B cell (primary cell): ENCODE measurements at regions not wholly inside any gene's neighbourhood (a gene's known extent, or its start where the extent isn't known, plus 50 kb on each side); places are given as distances from the start of the nearest gene placed in this dataset.

Experiments
- ATAC-seq: fragments of 200-7000 bp; cut with Tn5 transposase; one replicate; pipeline ENCODE4 v1.10.0; 2021; ENCODE audit warnings: low read depth, mild to moderate bottlenecking, moderate number of reproducible peaks, moderate library complexity
- CTCF ChIA-PET: fragments of 350-600 bp; sonication (Branson Sonifier 250); formaldehyde crosslinking; loops from one replicate; lab custom pipeline; 2021; ENCODE audit warnings: antibody characterized with exemption, inconsistent platforms; lab: Charles Lee
- POLR2A ChIA-PET: fragments of 350-600 bp; sonication (Branson Sonifier 250); formaldehyde crosslinking; loops from one replicate; lab custom pipeline; 2021; ENCODE audit warnings: antibody characterized with exemption; lab: Charles Lee
- DNase-seq: peaks from one replicate; pipeline ENCODE4 v3.0.0; 2013
- H2AFZ ChIP-seq: 2 replicates; pipeline ENCODE4 v1.6.1; 2012; ENCODE audit warnings: mild to moderate bottlenecking, low read depth, low read length; ENCODE audit not compliant: insufficient read depth, poor library complexity, severe bottlenecking
- H3K27ac ChIP-seq, 2 donors: 1 replicate in 1 of 2; 2 replicates in 1 of 2; pipeline ENCODE4 v1.5.1; 2012 to 2013; ENCODE audit warnings: low read length in 2 of 2, mild to moderate bottlenecking in 2 of 2, moderate library complexity in 1 of 2
- H3K27me3 ChIP-seq, 4 experiments: fragments of 200-600 bp in 1 of 4; sonication (generic) in 1 of 4; replicated peaks in 1 of 4; 1 replicate in 2 of 4; 2 replicates in 2 of 4; pipeline versions ENCODE4 v1.6.1 to v1.7.0; 2013 to 2016; ENCODE audit warnings: low read length in 3 of 4, mild to moderate bottlenecking in 2 of 4, mixed read lengths in 1 of 4, moderate library complexity in 1 of 4; ENCODE audit not compliant: insufficient read depth in 4 of 4, control insufficient read depth in 3 of 4; ENCODE audit errors: control extremely low read depth in 1 of 4
- H3K36me3 ChIP-seq, 2 experiments: replicated peaks in 1 of 2; 1 replicate in 1 of 2; 2 replicates in 1 of 2; pipeline versions ENCODE4 v1.6.1 to v1.7.1; 2013; ENCODE audit warnings: low read length in 1 of 2; ENCODE audit not compliant: insufficient read depth in 2 of 2, control insufficient read depth in 1 of 2; ENCODE audit errors: control extremely low read depth in 1 of 2, extremely low read depth in 1 of 2
- H3K4me1 ChIP-seq, 2 donors: fragments of 200-600 bp in 1 of 2; sonication (generic) in 1 of 2; 1 replicate in 1 of 2; 2 replicates in 1 of 2; pipeline versions ENCODE4 v1.5.1 to v1.6.1; 2013 to 2017; ENCODE audit warnings: low read length in 2 of 2; ENCODE audit not compliant: control insufficient read depth in 2 of 2, insufficient read depth in 2 of 2
- H3K4me2 ChIP-seq: replicated peaks from 2 replicates; pipeline ENCODE3; 2012; ENCODE audit warnings: mild to moderate bottlenecking, low read depth, low read length; ENCODE audit not compliant: poor library complexity, severe bottlenecking
- H3K4me3 ChIP-seq, 5 experiments: fragments of 200-600 bp in 1 of 5; sonication (generic) in 1 of 5; 1 replicate in 3 of 5; 2 replicates in 2 of 5; pipeline versions ENCODE4 v1.5.1 to v1.7.0; 2011 to 2016; ENCODE audit warnings: low read length in 4 of 5, mild to moderate bottlenecking in 4 of 5, low read depth in 2 of 5, control low read depth in 1 of 5, moderate library complexity in 1 of 5; ENCODE audit not compliant: insufficient read depth in 1 of 5; ENCODE audit errors: control extremely low read depth in 1 of 5, extremely low read depth in 1 of 5
- H3K79me2 ChIP-seq: fragments of 200-600 bp; sonication (generic); one replicate; pipeline ENCODE4 v1.6.0; 2016; ENCODE audit warnings: low read length; ENCODE audit not compliant: control insufficient read depth, insufficient read depth
- H3K9ac ChIP-seq: fragments of 200-600 bp; sonication (generic); 2 replicates; pipeline ENCODE4 v1.6.1; 2017; ENCODE audit warnings: mild to moderate bottlenecking, low read length, moderate library complexity
- H3K9me3 ChIP-seq, 3 donors: one replicate each; pipeline versions ENCODE4 v1.6.1 to v1.7.1; 2013; ENCODE audit warnings: low read length in 2 of 3; ENCODE audit not compliant: control insufficient read depth in 2 of 3, insufficient read depth in 1 of 3; ENCODE audit errors: control extremely low read depth in 1 of 3
- H4K20me1 ChIP-seq: 2 replicates; pipeline ENCODE4 v1.6.0; 2012; ENCODE audit warnings: mild to moderate bottlenecking, low read length; ENCODE audit not compliant: insufficient read depth, control insufficient read depth, poor library complexity, severe bottlenecking
- H3K27ac Mint-ChIP-seq: one replicate; pipeline ENCODE4 v1.8.0; 2021; ENCODE audit warnings: mixed read lengths
- H3K27me3 Mint-ChIP-seq: one replicate; pipeline ENCODE4 v1.8.0; 2021; ENCODE audit warnings: mixed read lengths
- H3K4me1 Mint-ChIP-seq: one replicate; pipeline ENCODE4 v1.8.0; 2021; ENCODE audit warnings: mixed read lengths
- H3K4me3 Mint-ChIP-seq: one replicate; pipeline ENCODE4 v1.8.0; 2021; ENCODE audit warnings: mixed read lengths
- H3K9me3 Mint-ChIP-seq: one replicate; pipeline ENCODE4 v1.8.0; 2022; ENCODE audit warnings: mixed read lengths; ENCODE audit not compliant: insufficient read depth
- EZH2 ChIP-seq: IDR thresholded peaks from 2 replicates; pipeline ENCODE4 v1.6.1; 2012; ENCODE audit warnings: borderline replicate concordance, low read depth, mild to moderate bottlenecking, moderate library complexity, low read length; ENCODE audit not compliant: insufficient read depth, poor library complexity, severe bottlenecking
- WGBS: methylation state at CpG from one replicate; pipeline ENCODE4 v1.1.5; 2013; ENCODE audit warnings: missing lambda C conversion rate; ENCODE audit not compliant: insufficient coverage; 5-methylcytosine and 5-hydroxymethylcytosine counted together
- intact Hi-C: fragments of 100-400 bp; cut with micrococcal nuclease; formaldehyde crosslinking; loops from one replicate; pipeline ENCODE4 v1.10.0; 2022
- TF ChIP-seq, protein P1 (sequence below): fragments of 200-600 bp; IDR thresholded peaks from one replicate; pipeline ENCODE4 v1.8.0; 2022; ENCODE audit warnings: antibody characterized with exemption, mild to moderate bottlenecking

DNA sequence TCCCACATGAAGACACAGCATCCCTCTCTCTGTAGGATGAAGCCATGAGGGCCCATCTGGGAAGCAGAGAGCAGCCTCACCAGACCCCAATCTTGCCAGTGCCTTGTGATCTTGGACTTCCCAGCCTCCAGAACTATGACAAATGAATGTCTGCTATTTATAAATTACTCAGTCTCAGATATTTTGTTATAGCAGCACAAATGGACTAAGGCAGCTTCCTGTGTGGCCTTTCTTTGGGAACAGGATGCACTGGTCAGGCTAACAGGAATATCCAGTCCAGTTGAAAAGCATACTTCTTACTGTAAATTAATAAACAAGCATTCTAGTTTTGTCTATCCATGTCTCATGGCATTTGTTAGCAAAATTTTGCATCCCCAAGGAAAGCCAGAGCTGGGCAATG lies 134.1 kb upstream of the ETV3 start:
- Histone ChIP-seq H3K4me1 (peaks cover 38 to 53% of the 10 kb centered on the region in 2 donors), H3K4me3 (no peak overlapping the region), H3K9ac (no peak overlapping the region), H3K27me3 (peaks cover 0 to 7% (median 3%) of the 10 kb centered on the region in 4 experiments), H3K36me3 (no peaks in the 10 kb centered on the region), H3K79me2 (no peaks in the 10 kb centered on the region), H4K20me1 (no peaks in the 10 kb centered on the region), H3K9me3 (peaks cover 0 to 3% (median 0%) of the 10 kb centered on the region in 3 donors), H3K27ac (no peak overlapping the region), H3K4me2 (peak overlapping the region; percentile 43), H2AFZ (no peak overlapping the region)
- Mint-ChIP-seq H3K4me3 (no peak overlapping the region), H3K27ac (no peak overlapping the region), H3K4me1 (peaks cover 33% of the 10 kb centered on the region), H3K27me3 (no peaks in the 10 kb centered on the region), H3K9me3 (no peaks in the 10 kb centered on the region)
- POLR2A ChIA-PET: no interaction called here
- intact Hi-C loops: no loop called here
- ATAC-seq (no peak), DNase-seq (no peak)
- CTCF ChIA-PET: no interaction called here
- TF ChIP-seq, protein P1, sequence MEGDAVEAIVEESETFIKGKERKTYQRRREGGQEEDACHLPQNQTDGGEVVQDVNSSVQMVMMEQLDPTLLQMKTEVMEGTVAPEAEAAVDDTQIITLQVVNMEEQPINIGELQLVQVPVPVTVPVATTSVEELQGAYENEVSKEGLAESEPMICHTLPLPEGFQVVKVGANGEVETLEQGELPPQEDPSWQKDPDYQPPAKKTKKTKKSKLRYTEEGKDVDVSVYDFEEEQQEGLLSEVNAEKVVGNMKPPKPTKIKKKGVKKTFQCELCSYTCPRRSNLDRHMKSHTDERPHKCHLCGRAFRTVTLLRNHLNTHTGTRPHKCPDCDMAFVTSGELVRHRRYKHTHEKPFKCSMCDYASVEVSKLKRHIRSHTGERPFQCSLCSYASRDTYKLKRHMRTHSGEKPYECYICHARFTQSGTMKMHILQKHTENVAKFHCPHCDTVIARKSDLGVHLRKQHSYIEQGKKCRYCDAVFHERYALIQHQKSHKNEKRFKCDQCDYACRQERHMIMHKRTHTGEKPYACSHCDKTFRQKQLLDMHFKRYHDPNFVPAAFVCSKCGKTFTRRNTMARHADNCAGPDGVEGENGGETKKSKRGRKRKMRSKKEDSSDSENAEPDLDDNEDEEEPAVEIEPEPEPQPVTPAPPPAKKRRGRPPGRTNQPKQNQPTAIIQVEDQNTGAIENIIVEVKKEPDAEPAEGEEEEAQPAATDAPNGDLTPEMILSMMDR: no peak
- TF ChIP-seq EZH2: no peak

DNA sequence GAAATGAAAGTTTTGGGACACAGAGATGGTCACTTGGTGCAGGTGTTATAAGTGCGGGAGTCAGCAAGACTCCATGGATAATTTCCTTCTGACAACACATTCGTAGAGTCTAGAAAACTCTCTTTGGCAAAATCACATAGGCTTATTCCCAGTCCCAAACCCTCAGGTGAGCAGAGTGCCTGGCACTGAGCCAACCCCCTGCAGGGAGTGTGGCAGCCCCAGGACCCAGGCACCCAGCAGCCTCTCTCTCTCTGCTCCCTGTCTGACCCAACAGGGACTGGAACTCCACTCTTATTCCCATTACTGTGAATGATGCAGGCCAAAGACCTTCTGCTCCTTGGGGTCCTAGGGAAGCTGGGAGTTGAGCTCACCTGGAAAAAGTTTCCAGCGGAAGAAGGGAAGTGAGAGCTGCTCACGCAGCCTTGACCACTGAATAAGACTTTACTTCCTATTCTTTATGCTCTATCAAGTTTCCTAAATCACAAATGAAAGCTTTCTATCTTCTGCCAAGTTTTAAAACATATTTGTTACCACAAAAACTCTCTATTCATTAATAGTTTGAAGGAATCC lies 132.6 kb upstream of the ETV3 start:
- 50% methylated on average over 2 of the region's 4 CpGs for WGBS
- peaks cover 0 to 3% (median 0%) of the 10 kb centered on the region in 4 experiments for H3K27me3 ChIP-seq
- peak; percentile 61 for DNase-seq
- H3K79me2 ChIP-seq: no peaks in the 10 kb centered on the region
- no peak overlapping the region for H3K9ac ChIP-seq
- Mint-ChIP-seq H3K27ac (peak overlapping the region; percentile 63), H3K4me1 (peaks cover 33% of the 10 kb centered on the region), H3K9me3 (no peaks in the 10 kb centered on the region), H3K27me3 (no peaks in the 10 kb centered on the region), H3K4me3 (peak overlapping the region; percentile 14)
- peak; percentile 38 for ATAC-seq
- TF ChIP-seq EZH2: no peak
- TF ChIP-seq, protein P1: no peak
- no peaks in the 10 kb centered on the region for H3K36me3 ChIP-seq
- no peaks in the 10 kb centered on the region for H4K20me1 ChIP-seq
- peak overlapping the region in 1 of 2 donors; percentile 8 for H3K27ac ChIP-seq
- POLR2A ChIA-PET: no interaction called here
- H2AFZ ChIP-seq: no peak overlapping the region
- peak overlapping the region; percentile 43 for H3K4me2 ChIP-seq
- H3K4me1 ChIP-seq: peaks cover 38 to 53% of the 10 kb centered on the region in 2 donors
- CTCF ChIA-PET: interaction anchor here (0.9 to 1.1 kb wide), 2 partner anchors 79 to 93 kb away, joined by 3 read pairs; no protein-coding TSS in a partner anchor
- intact Hi-C loops: no loop called here
- H3K4me3 ChIP-seq: no peak overlapping the region
- H3K9me3 ChIP-seq: peaks cover 0 to 3% (median 0%) of the 10 kb centered on the region in 3 donors
